GM10248 (cell line): ENCODE measurements at regions not wholly inside any gene's neighbourhood (a gene's known extent, or its start where the extent isn't known, plus 50 kb on each side); places are given as distances from the start of the nearest gene placed in this dataset.
"Not testable (repeated sequence)": the region's sequence is repeated elsewhere in the genome, so short reads cannot be mapped to it uniquely, and the experiment has no call there.

Source experiments
- CTCF ChIA-PET: fragments of 300-600 bp; sonication (Branson Sonifier 250); formaldehyde crosslinking; extraction: SDS; loops from one replicate; lab custom pipeline; 2021; ENCODE audit warnings: antibody characterized with exemption; lab: Yijun Ruan, JAX
- POLR2A ChIA-PET: fragments of 350-650 bp; sonication (Branson Sonifier 250); formaldehyde crosslinking; extraction: SDS; loops from one replicate; lab custom pipeline; 2020; ENCODE audit warnings: antibody characterized with exemption; lab: Yijun Ruan, JAX
- DNase-seq: peaks from one replicate; pipeline ENCODE4 v3.0.0; 2012; ENCODE audit errors: extremely low spot score
- TF ChIP-seq, protein P1 (sequence below): IDR thresholded peaks from 2 replicates; pipeline ENCODE4 v1.5.1; 2012; ENCODE audit warnings: mild to moderate bottlenecking, low read depth; ENCODE audit errors: extremely low read depth, missing control alignments, control extremely low read depth

DNA sequence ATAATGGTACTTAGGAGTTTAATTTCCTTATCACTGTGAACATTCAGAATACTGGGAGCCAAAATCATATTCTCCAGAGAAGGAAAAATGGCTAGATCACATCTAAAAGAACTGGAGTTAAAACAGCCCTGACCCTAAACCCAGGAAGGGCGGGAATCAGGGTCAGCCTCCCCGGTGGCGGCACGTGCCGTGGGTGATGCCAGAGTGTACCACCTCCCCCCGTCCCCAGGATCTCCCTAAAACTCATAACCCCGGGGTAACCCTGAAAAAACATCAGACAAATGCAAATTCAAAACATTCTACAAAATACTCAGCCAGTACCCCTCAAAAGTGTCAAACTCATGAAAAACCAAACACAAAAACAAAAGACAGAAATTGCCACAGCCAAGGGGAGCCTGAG is 148.3 kb downstream of the DLL1 start:
- ChIA-PET CTCF (no interaction called here), POLR2A (no interaction called here)
- TF ChIP-seq, protein P1, sequence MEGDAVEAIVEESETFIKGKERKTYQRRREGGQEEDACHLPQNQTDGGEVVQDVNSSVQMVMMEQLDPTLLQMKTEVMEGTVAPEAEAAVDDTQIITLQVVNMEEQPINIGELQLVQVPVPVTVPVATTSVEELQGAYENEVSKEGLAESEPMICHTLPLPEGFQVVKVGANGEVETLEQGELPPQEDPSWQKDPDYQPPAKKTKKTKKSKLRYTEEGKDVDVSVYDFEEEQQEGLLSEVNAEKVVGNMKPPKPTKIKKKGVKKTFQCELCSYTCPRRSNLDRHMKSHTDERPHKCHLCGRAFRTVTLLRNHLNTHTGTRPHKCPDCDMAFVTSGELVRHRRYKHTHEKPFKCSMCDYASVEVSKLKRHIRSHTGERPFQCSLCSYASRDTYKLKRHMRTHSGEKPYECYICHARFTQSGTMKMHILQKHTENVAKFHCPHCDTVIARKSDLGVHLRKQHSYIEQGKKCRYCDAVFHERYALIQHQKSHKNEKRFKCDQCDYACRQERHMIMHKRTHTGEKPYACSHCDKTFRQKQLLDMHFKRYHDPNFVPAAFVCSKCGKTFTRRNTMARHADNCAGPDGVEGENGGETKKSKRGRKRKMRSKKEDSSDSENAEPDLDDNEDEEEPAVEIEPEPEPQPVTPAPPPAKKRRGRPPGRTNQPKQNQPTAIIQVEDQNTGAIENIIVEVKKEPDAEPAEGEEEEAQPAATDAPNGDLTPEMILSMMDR: no peak
- DNase-seq: no peak

GRCh38 chr6:170141061-170141460 is 149.8 kb downstream of the DLL1 start:
- POLR2A ChIA-PET, CTCF ChIA-PET: not testable (repeated sequence)

DNA sequence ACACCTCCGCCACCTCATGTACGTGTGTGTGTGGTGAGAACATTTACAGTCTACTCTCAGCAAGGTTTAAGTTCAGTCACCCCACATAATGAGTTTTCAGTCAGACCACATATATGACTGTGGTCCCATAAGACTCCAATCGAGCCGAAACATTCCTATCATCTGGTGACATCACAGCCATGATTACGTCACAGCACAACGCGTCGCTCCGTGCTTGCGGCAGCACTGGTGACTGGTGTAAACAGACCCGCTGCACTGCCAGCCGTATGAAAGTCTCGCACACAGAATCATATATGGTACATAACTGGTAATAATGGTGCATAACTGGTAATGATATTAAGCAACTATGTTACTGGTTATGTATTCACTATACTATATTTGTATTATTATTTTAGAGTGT is 150.7 kb downstream of the DLL1 start:
- DNase-seq: no peak
- POLR2A ChIA-PET: no interaction called here
- TF ChIP-seq, protein P1: no peak
- CTCF ChIA-PET: no interaction called here

More at GRCh38 chr6:170141061-170141460, 149.8 kb downstream of the DLL1 start:
- not testable (repeated sequence) for DNase-seq

GRCh38 chr6:170139531-170139930 is 151.3 kb downstream of the DLL1 start:
- CTCF ChIA-PET: no interaction called here
- TF ChIP-seq, protein P1: no peak
- POLR2A ChIA-PET: no interaction called here
- no peak for DNase-seq

- POLR2A ChIA-PET, DNase-seq, CTCF ChIA-PET: not testable (repeated sequence)
Measured at GRCh38 chr6:170139046-170139445, 151.8 kb downstream of the DLL1 start.

GRCh38 chr6:170137911-170138910 is 152.7 kb downstream of the DLL1 start:
- POLR2A ChIA-PET: no interaction called here
- no peak for DNase-seq
- TF ChIP-seq, protein P1: no peak
- CTCF ChIA-PET: no interaction called here

DNA sequence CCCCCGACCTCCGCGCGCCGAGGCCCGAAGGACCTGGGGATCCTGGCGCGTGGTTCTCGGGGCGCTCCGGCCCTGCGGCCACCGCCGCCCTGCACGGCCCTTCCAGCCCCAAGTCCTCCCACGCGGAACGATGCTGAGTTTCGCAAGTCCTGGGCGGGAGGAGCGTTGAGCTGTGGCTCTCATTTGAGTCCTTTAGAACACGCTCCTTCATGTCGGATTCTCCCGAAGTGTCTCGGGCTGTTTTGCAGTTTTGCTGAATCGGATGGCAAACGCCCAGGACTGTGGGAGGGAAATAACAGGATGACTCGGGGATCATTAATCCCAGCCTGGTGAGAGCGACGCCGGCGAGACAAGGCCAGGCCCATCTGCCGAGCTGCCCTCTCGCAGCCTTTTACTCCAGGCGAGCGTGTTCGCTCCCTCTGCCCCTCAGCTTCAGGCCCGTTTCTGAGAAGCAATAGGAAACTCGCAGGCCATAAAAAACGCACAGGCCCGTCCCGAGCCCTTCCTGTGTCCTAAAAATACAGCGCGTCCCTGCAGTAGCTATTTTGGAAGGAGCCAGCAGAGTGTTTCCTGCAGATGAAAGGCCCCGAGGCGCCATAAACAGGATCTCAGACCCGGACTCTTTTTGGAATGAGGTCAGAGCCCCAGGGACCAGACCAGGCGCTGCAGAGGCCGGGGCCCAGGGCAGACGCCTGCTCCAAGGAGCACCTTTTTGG is 153.5 kb downstream of the DLL1 start:
- TF ChIP-seq, protein P1: no peak
- DNase-seq: no peak
- ChIA-PET CTCF (no interaction called here), POLR2A (no interaction called here)
